ENCODE measurements at regions not wholly inside any gene's neighbourhood (a gene's known extent, or its start where the extent isn't known, plus 50 kb on each side); places are given as distances from the start of the nearest gene placed in this dataset.

DNA sequence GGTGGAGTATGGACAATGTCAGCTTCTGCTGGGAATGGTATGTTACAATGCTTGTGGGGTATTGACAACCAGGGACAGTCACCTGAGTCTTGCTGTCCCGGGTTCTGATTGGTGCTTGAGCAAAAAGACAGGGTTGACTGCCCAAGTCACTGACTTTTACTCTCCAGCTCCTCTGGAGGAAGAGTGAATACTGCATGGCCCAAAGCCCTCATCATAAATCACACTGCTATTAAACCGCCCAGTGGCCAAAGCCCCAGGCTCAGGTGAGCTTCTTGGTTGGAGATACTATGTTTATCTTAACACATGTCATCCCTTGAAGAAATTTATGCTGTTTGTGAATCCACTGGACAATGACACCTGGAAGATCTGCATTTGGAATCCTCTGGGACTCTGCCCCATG, 90.0 kb upstream of the IGFBP3 start:
- DNase-seq, result no peak
- WGBS, 2 experiments (ENCODE audit: extremely low coverage in 2 of 2, insufficient read length in 1 of 2), result no CpG with 5 or more reads among the region's 2 CpGs
- no peak overlapping the region for H3K4me2 ChIP-seq (ENCODE audit: low read depth, low read length)
- ATAC-seq (ENCODE audit: low read depth), result no peak
- no peak overlapping the region for H3K23ac ChIP-seq (ENCODE audit: low read depth, low read length)
- H3K9me3 ChIP-seq (ENCODE audit: control insufficient read depth, insufficient read depth, low read length), result peaks cover 2% of the 10 kb centered on the region
- H3K27me3 ChIP-seq (ENCODE audit: control insufficient read depth, insufficient read depth, low read length), result no peaks in the 10 kb centered on the region
- no peak overlapping the region for H4K5ac ChIP-seq (ENCODE audit: low read depth, low read length)
- in situ Hi-C loops (cut with MboI; ENCODE audit: low sequenced_read_pairs), result no loop called here
- no peaks in the 10 kb centered on the region for H4K20me1 ChIP-seq (ENCODE audit: insufficient read depth, low read length)
- no peak overlapping the region for H3K56ac ChIP-seq (ENCODE audit: extremely low read depth, insufficient read depth, low read length)
- no peak overlapping the region for H3K27ac ChIP-seq (ENCODE audit: insufficient read depth, low read length)
- no peak overlapping the region for H3K9ac ChIP-seq (ENCODE audit: low read depth, low read length)
- POLR2A ChIA-PET (ENCODE audit: unreplicated experiment), result no interaction called here
- peaks cover 2% of the 10 kb centered on the region; the same call in 1 of the 2 replicates for H3K4me1 ChIP-seq (ENCODE audit: control insufficient read depth, insufficient read depth, low read length)
- no peaks in the 10 kb centered on the region for H3K79me1 ChIP-seq (ENCODE audit: low read depth in 1 of 2, low read length in 2 of 2)
- intact Hi-C loops (cut with micrococcal nuclease), result no loop called here
- no peak overlapping the region for H2AK9ac ChIP-seq (replicated peaks; ENCODE audit: low read depth, low read length, poor library complexity)
- CTCF ChIA-PET, result no interaction called here
- no peak overlapping the region for H4K91ac ChIP-seq (ENCODE audit: insufficient read depth, low read depth, low read length)
- no peaks in the 10 kb centered on the region for H3K36me3 ChIP-seq (ENCODE audit: control insufficient read depth, insufficient read depth, low read length)
- H2AK5ac ChIP-seq (ENCODE audit: low read depth, low read length), result no peak overlapping the region
- dilution Hi-C loops (cut with HindIII; ENCODE audit: low sequenced_read_pairs, unreplicated experiment), result no loop called here
- no peak overlapping the region for H2BK120ac ChIP-seq (ENCODE audit: low read depth, low read length)
- TF ChIP-seq POLR2A (IDR thresholded peaks at IDR 0.05; ENCODE audit: low read depth, low read length) (no peak), CHD1 (IDR thresholded peaks at IDR 0.05; ENCODE audit: low read depth, low read length) (no peak), MXI1 (IDR thresholded peaks at IDR 0.05; ENCODE audit: borderline replicate concordance, low read depth, low read length) (no peak), FOS (IDR thresholded peaks at IDR 0.05; ENCODE audit: low read depth, low read length) (no peak), ELK1 (IDR thresholded peaks at IDR 0.05; ENCODE audit: borderline replicate concordance, low read depth, low read length) (no peak), RAD21 (IDR thresholded peaks at IDR 0.05; ENCODE audit: low read length) (no peak), BHLHE40 (IDR thresholded peaks at IDR 0.05; ENCODE audit: low read depth, low read length) (no peak), CEBPB (IDR thresholded peaks at IDR 0.05; ENCODE audit: low read depth, low read length) (no peak), SMC3 (IDR thresholded peaks at IDR 0.05; ENCODE audit: low read depth, low read length) (no peak), RFX5 (IDR thresholded peaks at IDR 0.05; ENCODE audit: low read depth, low read length) (no peak), NFE2L2 (IDR thresholded peaks at IDR 0.05; ENCODE audit: low read depth, low read length) (no peak), USF2 (IDR thresholded peaks at IDR 0.05; ENCODE audit: low read depth, low read length) (no peak), RCOR1 (IDR thresholded peaks at IDR 0.05; ENCODE audit: insufficient replicate concordance, low read length) (no peak), CTCF (conservative IDR thresholded peaks at IDR 0.05; ENCODE audit: low read depth, low read length) (no peak), MAZ (IDR thresholded peaks at IDR 0.05; ENCODE audit: borderline replicate concordance, low read depth, low read length) (no peak)
- no peak overlapping the region for H2BK5ac ChIP-seq (ENCODE audit: low read depth, low read length, poor library complexity, severe bottlenecking)
- H2BK20ac ChIP-seq (ENCODE audit: low read depth, low read length), result no peak overlapping the region
- no TSS peak for BruUV-seq (replicated peaks)
- H3K14ac ChIP-seq (replicated peaks; ENCODE audit: low read depth, low read length), result no peak overlapping the region
- H2BK15ac ChIP-seq (ENCODE audit: low read depth, low read length), result no peak overlapping the region
- H3K9me1 ChIP-seq (ENCODE audit: insufficient read depth, low read length), result no peaks in the 10 kb centered on the region
- no peak overlapping the region for H4K8ac ChIP-seq (ENCODE audit: low read depth in 2 of 2, low read length in 2 of 2)
- H2AFZ ChIP-seq (replicated peaks; ENCODE audit: low read length, poor library complexity), result no peak overlapping the region
- no peak overlapping the region for H3K4ac ChIP-seq (ENCODE audit: low read depth, low read length)
- no peak overlapping the region for H3K18ac ChIP-seq (ENCODE audit: low read depth, low read length)
- H3K4me3 ChIP-seq (ENCODE audit: insufficient read depth, low read depth, low read length), result no peak overlapping the region

Data from IMR-90 (cell line).